ENCODE measurements at regions not wholly inside any gene's neighbourhood (a gene's known extent, or its start where the extent isn't known, plus 50 kb on each side); places are given as distances from the start of the nearest gene placed in this dataset.
"Not testable (repeated sequence)": the region's sequence is repeated elsewhere in the genome, so short reads cannot be mapped to it uniquely, and the experiment has no call there.

- H3K27me3 Mint-ChIP-seq (ENCODE audit: low read depth): no peaks in the 10 kb centered on the region
- H3K36me3 Mint-ChIP-seq (ENCODE audit: low read depth): no peaks in the 10 kb centered on the region
- H3K9me3 Mint-ChIP-seq: peaks cover 8% of the 10 kb centered on the region
- CTCF ChIA-PET: no interaction called here
- no peak overlapping the region for H3K27ac Mint-ChIP-seq
- H3K4me3 Mint-ChIP-seq: no peak overlapping the region
- no peaks in the 10 kb centered on the region for H3K4me1 Mint-ChIP-seq (ENCODE audit: low read depth)
- no peak for DNase-seq
- intact Hi-C loops (cut with micrococcal nuclease): no loop called here
Measured at GRCh38 chr1:118828038-118828437, 160.1 kb downstream of the TBX15 start.

- intact Hi-C loops (cut with micrococcal nuclease): no loop called here
- Mint-ChIP-seq H3K27me3 (ENCODE audit: low read depth) (no peaks in the 10 kb centered on the region), H3K4me3 (no peak overlapping the region), H3K27ac (no peak overlapping the region), H3K36me3 (ENCODE audit: low read depth) (no peaks in the 10 kb centered on the region), H3K4me1 (ENCODE audit: low read depth) (no peaks in the 10 kb centered on the region), H3K9me3 (peaks cover 8% of the 10 kb centered on the region)
- CTCF ChIA-PET: no interaction called here
- no peak for DNase-seq
Measured at GRCh38 chr1:118827636-118828035, 160.5 kb downstream of the TBX15 start.

- CTCF ChIA-PET: no interaction called here
- no peak overlapping the region for H3K4me3 Mint-ChIP-seq
- no peak overlapping the region for H3K27ac Mint-ChIP-seq
- no peaks in the 10 kb centered on the region for H3K4me1 Mint-ChIP-seq (ENCODE audit: low read depth)
- intact Hi-C loops (cut with micrococcal nuclease): no loop called here
- H3K36me3 Mint-ChIP-seq (ENCODE audit: low read depth): no peaks in the 10 kb centered on the region
- H3K27me3 Mint-ChIP-seq (ENCODE audit: low read depth): no peaks in the 10 kb centered on the region
- no peak for DNase-seq
- H3K9me3 Mint-ChIP-seq: peaks cover 8% of the 10 kb centered on the region
Measured at GRCh38 chr1:118827207-118827606, 160.9 kb downstream of the TBX15 start.

GRCh38 chr1:118826669-118827068, 161.5 kb downstream of the TBX15 start:
- H3K27me3 Mint-ChIP-seq (ENCODE audit: low read depth): no peaks in the 10 kb centered on the region
- intact Hi-C loops (cut with micrococcal nuclease): no loop called here
- no peaks in the 10 kb centered on the region for H3K36me3 Mint-ChIP-seq (ENCODE audit: low read depth)
- DNase-seq: no peak
- H3K4me1 Mint-ChIP-seq (ENCODE audit: low read depth): no peaks in the 10 kb centered on the region
- peaks cover 8% of the 10 kb centered on the region for H3K9me3 Mint-ChIP-seq
- CTCF ChIA-PET: no interaction called here
- H3K27ac Mint-ChIP-seq: no peak overlapping the region
- H3K4me3 Mint-ChIP-seq: no peak overlapping the region

- H3K4me3 Mint-ChIP-seq: no peak overlapping the region
- CTCF ChIA-PET: no interaction called here
- no peak overlapping the region for H3K27ac Mint-ChIP-seq
- no peaks in the 10 kb centered on the region for H3K4me1 Mint-ChIP-seq (ENCODE audit: low read depth)
- no peak for DNase-seq
- intact Hi-C loops (cut with micrococcal nuclease): no loop called here
- peaks cover 3% of the 10 kb centered on the region for H3K9me3 Mint-ChIP-seq
- no peaks in the 10 kb centered on the region for H3K36me3 Mint-ChIP-seq (ENCODE audit: low read depth)
- no peaks in the 10 kb centered on the region for H3K27me3 Mint-ChIP-seq (ENCODE audit: low read depth)
Measured at GRCh38 chr1:118825619-118826018, 162.5 kb downstream of the TBX15 start.

GRCh38 chr1:118821801-118822200, 166.3 kb downstream of the TBX15 start:
- Mint-ChIP-seq H3K4me3 (no peak overlapping the region), H3K27ac (no peak overlapping the region), H3K4me1 (ENCODE audit: low read depth) (no peaks in the 10 kb centered on the region), H3K27me3 (ENCODE audit: low read depth) (no peaks in the 10 kb centered on the region), H3K9me3 (peaks cover 5% of the 10 kb centered on the region), H3K36me3 (ENCODE audit: low read depth) (no peaks in the 10 kb centered on the region)
- no peak for DNase-seq
- CTCF ChIA-PET: no interaction called here
- intact Hi-C loops (cut with micrococcal nuclease): no loop called here

- CTCF ChIA-PET: no interaction called here
- no peak for DNase-seq
- no peaks in the 10 kb centered on the region for H3K27me3 Mint-ChIP-seq (ENCODE audit: low read depth)
- intact Hi-C loops (cut with micrococcal nuclease): no loop called here
- peaks cover 5% of the 10 kb centered on the region for H3K9me3 Mint-ChIP-seq
- no peak overlapping the region for H3K4me3 Mint-ChIP-seq
- no peaks in the 10 kb centered on the region for H3K4me1 Mint-ChIP-seq (ENCODE audit: low read depth)
- no peak overlapping the region for H3K27ac Mint-ChIP-seq
- H3K36me3 Mint-ChIP-seq (ENCODE audit: low read depth): no peaks in the 10 kb centered on the region
Measured at GRCh38 chr1:118820864-118821263, 167.3 kb downstream of the TBX15 start.

GRCh38 chr1:118815909-118816308, 172.2 kb downstream of the TBX15 start:
- CTCF ChIA-PET: no interaction called here
- no peak for DNase-seq
- Mint-ChIP-seq H3K4me3 (no peak overlapping the region), H3K27me3 (ENCODE audit: low read depth) (no peaks in the 10 kb centered on the region), H3K4me1 (ENCODE audit: low read depth) (no peaks in the 10 kb centered on the region), H3K9me3 (peaks cover 7% of the 10 kb centered on the region), H3K36me3 (ENCODE audit: low read depth) (no peaks in the 10 kb centered on the region), H3K27ac (no peak overlapping the region)
- intact Hi-C loops (cut with micrococcal nuclease): no loop called here

GRCh38 chr1:118812555-118812954, 175.6 kb downstream of the TBX15 start:
- no peak for DNase-seq
- Mint-ChIP-seq H3K27me3 (ENCODE audit: low read depth) (no peaks in the 10 kb centered on the region), H3K27ac (no peak overlapping the region), H3K36me3 (ENCODE audit: low read depth) (no peaks in the 10 kb centered on the region), H3K9me3 (peaks cover 8% of the 10 kb centered on the region), H3K4me1 (ENCODE audit: low read depth) (no peaks in the 10 kb centered on the region), H3K4me3 (no peak overlapping the region)
- intact Hi-C loops (cut with micrococcal nuclease): no loop called here
- CTCF ChIA-PET: no interaction called here

- CTCF ChIA-PET: no interaction called here
- H3K9me3 Mint-ChIP-seq: peaks cover 8% of the 10 kb centered on the region
- H3K27ac Mint-ChIP-seq: no peak overlapping the region
- no peak overlapping the region for H3K4me3 Mint-ChIP-seq
- H3K36me3 Mint-ChIP-seq (ENCODE audit: low read depth): no peaks in the 10 kb centered on the region
- H3K27me3 Mint-ChIP-seq (ENCODE audit: low read depth): no peaks in the 10 kb centered on the region
- DNase-seq: no peak
- H3K4me1 Mint-ChIP-seq (ENCODE audit: low read depth): no peaks in the 10 kb centered on the region
- intact Hi-C loops (cut with micrococcal nuclease): no loop called here
Measured at GRCh38 chr1:118811156-118811555, 177.0 kb downstream of the TBX15 start.

- intact Hi-C loops (cut with micrococcal nuclease): no loop called here
- no peaks in the 10 kb centered on the region for H3K4me1 Mint-ChIP-seq (ENCODE audit: low read depth)
- H3K9me3 Mint-ChIP-seq: peaks cover 8% of the 10 kb centered on the region
- CTCF ChIA-PET: no interaction called here
- DNase-seq: no peak
- no peaks in the 10 kb centered on the region for H3K36me3 Mint-ChIP-seq (ENCODE audit: low read depth)
- H3K27me3 Mint-ChIP-seq (ENCODE audit: low read depth): no peaks in the 10 kb centered on the region
- H3K4me3 Mint-ChIP-seq: no peak overlapping the region
- no peak overlapping the region for H3K27ac Mint-ChIP-seq
Measured at GRCh38 chr1:118809586-118809985, 178.6 kb downstream of the TBX15 start.

- H3K27me3 Mint-ChIP-seq (ENCODE audit: low read depth); H3K36me3 Mint-ChIP-seq (ENCODE audit: low read depth); H3K4me3 Mint-ChIP-seq; DNase-seq; intact Hi-C loops (cut with micrococcal nuclease); H3K4me1 Mint-ChIP-seq (ENCODE audit: low read depth); CTCF ChIA-PET; H3K27ac Mint-ChIP-seq: not testable (repeated sequence)
- H3K9me3 Mint-ChIP-seq: peaks cover 10% of the 10 kb centered on the region
Measured at GRCh38 chr1:118803128-118803527, 185.0 kb downstream of the TBX15 start.

GRCh38 chr1:118791094-118791691, 196.9 kb downstream of the TBX15 start:
- CTCF ChIA-PET: interaction anchor here (0.7 kb wide), 1 partner anchor 145 kb away, joined by 3 read pairs; no protein-coding TSS in a partner anchor
- peaks cover 16% of the 10 kb centered on the region for H3K9me3 Mint-ChIP-seq
- intact Hi-C loops (cut with micrococcal nuclease): no loop called here

GRCh38 chr1:118788463-118788862, 199.7 kb downstream of the TBX15 start:
- Mint-ChIP-seq H3K36me3 (ENCODE audit: low read depth) (no peaks in the 10 kb centered on the region), H3K4me1 (ENCODE audit: low read depth) (no peaks in the 10 kb centered on the region), H3K27me3 (ENCODE audit: low read depth) (no peaks in the 10 kb centered on the region), H3K27ac (no peak overlapping the region), H3K4me3 (no peak overlapping the region), H3K9me3 (peaks cover 11% of the 10 kb centered on the region)
- intact Hi-C loops (cut with micrococcal nuclease): no loop called here
- no peak for DNase-seq
- CTCF ChIA-PET: interaction anchor here (0.7 kb wide), 1 partner anchor 521 kb away, joined by 3 read pairs; no protein-coding TSS in a partner anchor

More at GRCh38 chr1:118791094-118791691, 196.9 kb downstream of the TBX15 start:
- Mint-ChIP-seq H3K4me3 (no peak overlapping the region), H3K36me3 (ENCODE audit: low read depth) (no peaks in the 10 kb centered on the region), H3K4me1 (ENCODE audit: low read depth) (no peaks in the 10 kb centered on the region), H3K27me3 (ENCODE audit: low read depth) (no peaks in the 10 kb centered on the region), H3K27ac (no peak overlapping the region)
- DNase-seq: no peak

All from activated naive CD4-positive, alpha-beta T cell treated with anti-CD3 and anti-CD28 coated beads for 36 hours (primary cell).